Glutamatergic neuron (in vitro differentiated cells): ENCODE measurements at regions not wholly inside any gene's neighbourhood (a gene's known extent, or its start where the extent isn't known, plus 50 kb on each side); places are given as distances from the start of the nearest gene placed in this dataset.

ENCODE experiments used
- DNase-seq: peaks from one replicate; pipeline ENCODE4 v3.0.0; 2022
- H3K27ac Mint-ChIP-seq: one replicate; pipeline ENCODE4 v1.8.0; 2020; ENCODE audit warnings: mild to moderate bottlenecking, mixed read lengths, inconsistent platforms; ENCODE audit not compliant: unreplicated experiment
- H3K27me3 Mint-ChIP-seq: one replicate; pipeline ENCODE4 v1.8.0; 2020; ENCODE audit warnings: mild to moderate bottlenecking, moderate library complexity, mixed read lengths, inconsistent platforms; ENCODE audit not compliant: unreplicated experiment
- H3K36me3 Mint-ChIP-seq: one replicate; pipeline ENCODE4 v1.8.0; 2020; ENCODE audit warnings: mild to moderate bottlenecking, mixed read lengths, inconsistent platforms; ENCODE audit not compliant: unreplicated experiment
- H3K4me1 Mint-ChIP-seq: one replicate; pipeline ENCODE4 v1.8.0; 2020; ENCODE audit warnings: mild to moderate bottlenecking, low read depth, mixed read lengths, inconsistent platforms; ENCODE audit not compliant: unreplicated experiment
- H3K4me3 Mint-ChIP-seq: one replicate; pipeline ENCODE4 v1.8.0; 2020; ENCODE audit warnings: mild to moderate bottlenecking, mixed read lengths, inconsistent platforms; ENCODE audit not compliant: unreplicated experiment
- H3K9me3 Mint-ChIP-seq: one replicate; pipeline ENCODE4 v1.8.0; 2020; ENCODE audit warnings: mild to moderate bottlenecking, moderate library complexity, mixed read lengths, inconsistent platforms; ENCODE audit not compliant: unreplicated experiment
- CTCF ChIP-seq: fragments of 200-600 bp; sonication (generic); IDR thresholded peaks from one replicate; pipeline ENCODE4 v1.5.0; 2021; ENCODE audit not compliant: partially characterized antibody, unreplicated experiment

GRCh38 chrX:22629105-22629725, 356.5 kb downstream of the CBLL2 start:
- DNase-seq, result no peak
- Mint-ChIP-seq H3K27me3 (no peaks in the 10 kb centered on the region), H3K36me3 (no peaks in the 10 kb centered on the region), H3K4me1 (no peaks in the 10 kb centered on the region), H3K27ac (no peak overlapping the region), H3K4me3 (no peak overlapping the region), H3K9me3 (no peaks in the 10 kb centered on the region)
- no peak for TF ChIP-seq CTCF

DNA sequence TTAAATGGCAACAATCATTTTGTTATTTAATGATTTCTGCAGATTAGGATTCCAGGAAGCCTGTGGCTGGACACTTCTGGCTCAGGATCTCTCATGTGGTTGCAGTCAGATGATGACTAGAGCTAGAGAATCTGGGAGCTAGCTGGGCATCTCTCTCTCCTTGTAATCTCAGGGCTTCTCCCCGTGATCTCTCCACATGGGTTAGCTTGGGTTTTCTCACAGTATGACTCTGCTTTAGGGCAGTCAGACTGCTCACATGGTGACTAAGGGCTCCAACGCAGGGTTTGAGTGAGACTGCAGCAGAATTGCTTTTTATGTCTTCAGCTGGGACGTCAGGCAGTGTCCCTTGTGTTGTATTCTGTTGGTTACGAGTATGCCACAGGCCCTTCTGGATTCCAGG, 361.4 kb downstream of the CBLL2 start:
- Mint-ChIP-seq H3K27ac (no peak overlapping the region), H3K36me3 (no peaks in the 10 kb centered on the region), H3K4me1 (no peaks in the 10 kb centered on the region), H3K27me3 (peaks cover 2% of the 10 kb centered on the region), H3K9me3 (no peaks in the 10 kb centered on the region), H3K4me3 (no peak overlapping the region)
- TF ChIP-seq CTCF, result no peak
- no peak for DNase-seq

DNA sequence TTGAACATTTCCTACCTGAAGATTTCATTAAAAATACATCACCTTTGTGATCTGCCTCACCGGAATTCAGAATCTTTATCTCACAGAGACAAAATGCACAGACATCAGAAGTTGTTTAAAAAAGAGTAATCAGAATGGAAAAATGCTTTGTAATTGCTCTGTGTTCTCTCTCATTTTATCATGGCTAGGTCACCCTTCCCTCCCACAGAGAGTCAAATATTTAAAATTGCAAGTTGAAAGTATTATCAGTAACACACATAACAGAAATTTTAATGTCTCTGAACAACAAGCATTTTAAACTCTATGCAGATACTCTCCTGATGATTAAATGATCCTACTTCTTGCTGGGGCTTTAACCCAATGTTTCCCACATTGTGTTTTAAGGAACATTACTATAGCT, 362.0 kb downstream of the CBLL2 start:
- Mint-ChIP-seq H3K4me1 (no peaks in the 10 kb centered on the region), H3K27me3 (peaks cover 2% of the 10 kb centered on the region), H3K4me3 (no peak overlapping the region), H3K9me3 (no peaks in the 10 kb centered on the region), H3K27ac (no peak overlapping the region), H3K36me3 (no peaks in the 10 kb centered on the region)
- TF ChIP-seq CTCF, result no peak
- no peak for DNase-seq

- Mint-ChIP-seq H3K27ac (no peak overlapping the region), H3K4me3 (no peak overlapping the region)
- no peak for TF ChIP-seq CTCF
Observed at GRCh38 chrX:22648281-22648680, 351.5 kb upstream of the DDX53 start.

DNA sequence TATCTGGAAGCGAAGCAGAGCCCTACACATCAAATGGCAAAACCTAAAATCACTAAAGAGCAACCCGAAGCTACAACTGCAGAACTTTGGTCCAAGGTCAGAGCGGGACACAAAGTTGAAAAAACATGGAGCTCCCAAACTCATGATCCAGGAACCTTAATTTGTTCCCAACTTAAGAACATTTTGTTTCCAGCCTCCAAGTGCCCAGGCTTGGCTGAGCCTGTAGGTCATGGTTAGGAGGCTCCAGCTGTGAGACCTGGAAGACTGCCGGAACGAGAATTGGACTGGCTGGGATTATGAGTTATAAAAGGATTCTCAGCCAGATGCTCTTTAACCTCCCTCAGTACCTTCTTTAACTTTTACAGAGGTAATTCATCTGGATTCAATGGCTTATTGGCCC, 349.1 kb upstream of the DDX53 start:
- DNase-seq, result no peak

More at GRCh38 chrX:22648281-22648680, 351.5 kb upstream of the DDX53 start:
- DNase-seq, result no peak
- Mint-ChIP-seq H3K27me3 (no peaks in the 10 kb centered on the region), H3K4me1 (peaks cover 2% of the 10 kb centered on the region), H3K9me3 (no peaks in the 10 kb centered on the region), H3K36me3 (no peaks in the 10 kb centered on the region)

More for the DNA sequence above, 349.1 kb upstream of the DDX53 start:
- H3K9me3 Mint-ChIP-seq, result no peaks in the 10 kb centered on the region
- peaks cover 2% of the 10 kb centered on the region for H3K4me1 Mint-ChIP-seq
- H3K4me3 Mint-ChIP-seq, result no peak overlapping the region
- H3K27me3 Mint-ChIP-seq, result no peaks in the 10 kb centered on the region
- TF ChIP-seq CTCF, result no peak
- H3K36me3 Mint-ChIP-seq, result no peaks in the 10 kb centered on the region
- no peak overlapping the region for H3K27ac Mint-ChIP-seq
